Loucy (cell line): ENCODE measurements at regions not wholly inside any gene's neighbourhood (a gene's known extent, or its start where the extent isn't known, plus 50 kb on each side); places are given as distances from the start of the nearest gene placed in this dataset.

Experiments
- H2AFZ ChIP-seq: fragments of 200-600 bp; sonication (generic); 2 replicates; pipeline ENCODE4 v1.6.0; 2016; ENCODE audit warnings: antibody characterized with exemption, mild to moderate bottlenecking, low read length, moderate library complexity
- H3F3A ChIP-seq: fragments of 200-600 bp; 2 replicates; pipeline ENCODE4 v1.6.0; 2016; ENCODE audit warnings: antibody characterized with exemption, low read depth, mild to moderate bottlenecking
- H3K27me3 ChIP-seq: fragments of 200-600 bp; sonication (generic); 2 replicates; pipeline ENCODE4 v1.6.1; 2014; ENCODE audit warnings: low read length, mild to moderate bottlenecking; ENCODE audit not compliant: insufficient read depth, poor library complexity, severe bottlenecking
- H3K36me3 ChIP-seq: fragments of 200-600 bp; sonication (generic); 2 replicates; pipeline ENCODE4 v1.6.1; 2016; ENCODE audit warnings: low read length; ENCODE audit not compliant: insufficient read depth
- H3K4me1 ChIP-seq: fragments of 200-600 bp; sonication (generic); 2 replicates; pipeline ENCODE4 v1.5.1; 2014; ENCODE audit warnings: low read length, mild to moderate bottlenecking; ENCODE audit not compliant: insufficient read depth, poor library complexity, severe bottlenecking
- H3K4me2 ChIP-seq: fragments of 200-600 bp; sonication (generic); 2 replicates; pipeline ENCODE4 v1.6.0; 2014; ENCODE audit warnings: antibody characterized with exemption, low read length, low read depth, mild to moderate bottlenecking; ENCODE audit not compliant: poor library complexity, severe bottlenecking
- H3K4me3 ChIP-seq: fragments of 200-600 bp; sonication (generic); 2 replicates; pipeline ENCODE4 v1.5.1; 2014; ENCODE audit warnings: low read length, mild to moderate bottlenecking, mixed read lengths; ENCODE audit not compliant: poor library complexity, severe bottlenecking
- H3K79me2 ChIP-seq: fragments of 200-600 bp; sonication (generic); 2 replicates; pipeline ENCODE4 v1.6.1; 2014; ENCODE audit warnings: low read length; ENCODE audit not compliant: insufficient read depth
- H3K9ac ChIP-seq: fragments of 200-600 bp; sonication (generic); 2 replicates; pipeline ENCODE4 v1.6.0; 2014; ENCODE audit warnings: mild to moderate bottlenecking, low read depth, low read length, moderate library complexity; ENCODE audit not compliant: poor library complexity, severe bottlenecking
- H3K9me2 ChIP-seq: fragments of 200-600 bp; sonication (generic); replicated peaks from 2 replicates; pipeline ENCODE4 v1.6.1; 2016; ENCODE audit warnings: low read depth, low read length, mixed read lengths
- H3K9me3 ChIP-seq: fragments of 200-600 bp; sonication (generic); 2 replicates; pipeline ENCODE4 v1.6.1; 2014; ENCODE audit warnings: mild to moderate bottlenecking, antibody characterized with exemption, low read length, low read depth; ENCODE audit not compliant: insufficient read depth
- H4K20me1 ChIP-seq: fragments of 200-600 bp; sonication (generic); 2 replicates; pipeline ENCODE4 v1.6.0; 2014; ENCODE audit warnings: antibody characterized with exemption, low read length, mild to moderate bottlenecking; ENCODE audit not compliant: insufficient read depth, poor library complexity, severe bottlenecking
- CTCF ChIP-seq: fragments of 200-600 bp; sonication (generic); conservative IDR thresholded peaks from 2 replicates; pipeline ENCODE4 v1.5.1; 2014; ENCODE audit warnings: mild to moderate bottlenecking, antibody characterized with exemption, low read length
- EZH2phosphoT487 ChIP-seq: fragments of 200-600 bp; IDR thresholded peaks from 2 replicates; pipeline ENCODE4 v1.6.1; 2018; ENCODE audit warnings: antibody characterized with exemption, mild to moderate bottlenecking, moderate library complexity, borderline replicate concordance

GRCh38 chr17:36807496-36808179, 129.6 kb upstream of the LHX1 start:
- no peak overlapping the region for H3K4me3 ChIP-seq
- no peak overlapping the region for H3K4me2 ChIP-seq
- no peaks in the 10 kb centered on the region for H3K27me3 ChIP-seq
- H3K9me3 ChIP-seq: no peaks in the 10 kb centered on the region
- H2AFZ ChIP-seq: no peak overlapping the region
- H4K20me1 ChIP-seq: no peaks in the 10 kb centered on the region
- no peaks in the 10 kb centered on the region for H3K9me2 ChIP-seq
- H3K36me3 ChIP-seq: no peaks in the 10 kb centered on the region
- TF ChIP-seq CTCF (no peak), EZH2phosphoT487 (no peak)
- no peaks in the 10 kb centered on the region for H3K4me1 ChIP-seq
- H3K9ac ChIP-seq: no peak overlapping the region
- no peaks in the 10 kb centered on the region for H3K79me2 ChIP-seq
- no peaks in the 10 kb centered on the region for H3F3A ChIP-seq

- no peak overlapping the region for H3K9ac ChIP-seq
- H3K9me2 ChIP-seq: no peaks in the 10 kb centered on the region
- no peak overlapping the region for H3K4me3 ChIP-seq
Observed at GRCh38 chr17:36808180-36808661, 129.1 kb upstream of the LHX1 start.

DNA sequence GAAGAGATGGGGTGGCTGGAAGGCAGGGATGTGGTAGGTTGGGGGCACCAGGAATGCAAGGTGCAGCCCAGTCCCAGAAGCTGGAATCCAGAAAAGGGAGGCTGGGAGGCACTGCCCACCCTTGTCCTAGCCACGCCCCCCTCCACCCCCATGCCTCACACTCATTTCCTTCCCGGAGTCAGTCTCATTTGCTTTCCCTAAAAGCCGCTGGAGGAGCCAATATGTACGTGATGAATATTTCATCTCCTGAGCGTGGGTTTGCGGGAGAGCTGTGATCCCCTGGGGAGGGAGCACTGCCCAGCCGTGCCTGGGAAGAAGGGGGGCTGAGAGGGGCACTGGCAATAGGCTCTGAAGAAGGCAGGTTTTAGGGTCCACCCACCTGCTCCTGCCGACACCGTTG, 124.5 kb upstream of the LHX1 start:
- no peaks in the 10 kb centered on the region for H3K9me3 ChIP-seq
- no peaks in the 10 kb centered on the region for H3K27me3 ChIP-seq
- H3K4me2 ChIP-seq: no peak overlapping the region
- no peaks in the 10 kb centered on the region for H3K4me1 ChIP-seq
- H3K9ac ChIP-seq: no peak overlapping the region
- H3F3A ChIP-seq: no peaks in the 10 kb centered on the region
- H3K79me2 ChIP-seq: no peaks in the 10 kb centered on the region
- no peaks in the 10 kb centered on the region for H3K36me3 ChIP-seq
- TF ChIP-seq CTCF (no peak), EZH2phosphoT487 (no peak)
- no peak overlapping the region for H3K4me3 ChIP-seq
- no peak overlapping the region for H2AFZ ChIP-seq
- H4K20me1 ChIP-seq: no peaks in the 10 kb centered on the region
- no peaks in the 10 kb centered on the region for H3K9me2 ChIP-seq

More at GRCh38 chr17:36808180-36808661, 129.1 kb upstream of the LHX1 start:
- TF ChIP-seq EZH2phosphoT487 (no peak), CTCF (no peak)
- Histone ChIP-seq H2AFZ (no peak overlapping the region), H3K4me1 (no peaks in the 10 kb centered on the region), H3F3A (no peaks in the 10 kb centered on the region), H3K4me2 (no peak overlapping the region), H3K27me3 (no peaks in the 10 kb centered on the region), H4K20me1 (no peaks in the 10 kb centered on the region), H3K9me3 (no peaks in the 10 kb centered on the region), H3K36me3 (no peaks in the 10 kb centered on the region), H3K79me2 (no peaks in the 10 kb centered on the region)
